WTC11 (cell line): ENCODE measurements at regions not wholly inside any gene's neighbourhood (a gene's known extent, or its start where the extent isn't known, plus 50 kb on each side); places are given as distances from the start of the nearest gene placed in this dataset.

ENCODE experiments used
- ATAC-seq: fragments of 200-7000 bp; cut with Tn5 transposase; 2 replicates; pipeline ENCODE4 v1.10.0; 2021; ENCODE audit warnings: mild to moderate bottlenecking, moderate library complexity
- CTCF ChIA-PET: fragments of 300-600 bp; sonication (Branson Sonifier 250); formaldehyde crosslinking; loops from one replicate; lab custom pipeline; 2021; ENCODE audit warnings: antibody characterized with exemption; lab: Charles Lee
- POLR2A ChIA-PET: fragments of 350-600 bp; sonication (Branson Sonifier 250); formaldehyde crosslinking; loops from one replicate; lab custom pipeline; 2021; ENCODE audit warnings: antibody characterized with exemption; lab: Charles Lee
- DNase-seq: peaks from one replicate; pipeline ENCODE4 v3.0.0; 2021; ENCODE audit warnings: low spot score
- H3K27ac Mint-ChIP-seq: 2 replicates; pipeline ENCODE4 v1.8.0; 2021; ENCODE audit warnings: mixed read lengths
- H3K27me3 Mint-ChIP-seq: 2 replicates; pipeline ENCODE4 v1.8.0; 2021; ENCODE audit warnings: low read depth, mild to moderate bottlenecking, moderate library complexity, mixed read lengths
- H3K36me3 Mint-ChIP-seq: 2 replicates; pipeline ENCODE4 v1.8.0; 2021; ENCODE audit warnings: mixed read lengths
- H3K4me1 Mint-ChIP-seq: 2 replicates; pipeline ENCODE4 v1.8.0; 2022; ENCODE audit warnings: mixed read lengths
- H3K4me3 Mint-ChIP-seq: 2 replicates; pipeline ENCODE4 v1.8.0; 2021; ENCODE audit warnings: mild to moderate bottlenecking, moderate library complexity, mixed read lengths
- H3K9me3 Mint-ChIP-seq: 2 replicates; pipeline ENCODE4 v1.8.0; 2021; ENCODE audit warnings: mixed read lengths
- EMX1 ChIP-seq: fragments of 250-450 bp; sonication (Bioruptor Pico); IDR thresholded peaks from 2 replicates; pipeline ENCODE4 v1.8.0; 2021; ENCODE audit warnings: mild to moderate bottlenecking
- ERG ChIP-seq: fragments of 250-450 bp; sonication (Bioruptor Pico); IDR thresholded peaks from 2 replicates; pipeline ENCODE4 v1.8.0; 2021; ENCODE audit warnings: mild to moderate bottlenecking
- HMGA2 ChIP-seq: fragments of 250-450 bp; sonication (Bioruptor Pico); IDR thresholded peaks from 2 replicates; pipeline ENCODE4 v1.4.0; 2021; ENCODE audit warnings: mild to moderate bottlenecking, moderate library complexity
- IRF2 ChIP-seq: sonication (generic); formaldehyde crosslinking; IDR thresholded peaks from 2 replicates; pipeline ENCODE4 v1.8.0; 2022; ENCODE audit warnings: low read depth, missing genetic modification reagents, borderline replicate concordance
- JUN ChIP-seq: sonication (generic); formaldehyde crosslinking; IDR thresholded peaks from 2 replicates; pipeline ENCODE4 v1.8.0; 2023; ENCODE audit warnings: mild to moderate bottlenecking, missing genetic modification reagents
- NR1H2 ChIP-seq: sonication (generic); formaldehyde crosslinking; IDR thresholded peaks from 2 replicates; pipeline ENCODE4 v1.9.0; 2021; ENCODE audit warnings: mild to moderate bottlenecking, moderate library complexity, missing genetic modification reagents
- SMAD3 ChIP-seq: sonication (generic); formaldehyde crosslinking; IDR thresholded peaks from 2 replicates; pipeline ENCODE4 v1.8.0; 2022; ENCODE audit warnings: missing genetic modification reagents, mild to moderate bottlenecking, borderline replicate concordance
- SOX15 ChIP-seq: fragments of 250-450 bp; sonication (Bioruptor Pico); IDR thresholded peaks from 2 replicates; pipeline ENCODE4 v1.9.0; 2021; ENCODE audit warnings: mild to moderate bottlenecking
- TEAD4 ChIP-seq: sonication (generic); formaldehyde crosslinking; IDR thresholded peaks from 2 replicates; pipeline ENCODE4 v1.8.0; 2022; ENCODE audit warnings: mild to moderate bottlenecking, missing genetic modification reagents
- USF1 ChIP-seq: sonication (generic); formaldehyde crosslinking; IDR thresholded peaks from 2 replicates; pipeline ENCODE4 v1.8.0; 2022; ENCODE audit warnings: mild to moderate bottlenecking, missing genetic modification reagents
- ZNF138 ChIP-seq: sonication (generic); formaldehyde crosslinking; conservative IDR thresholded peaks from 2 replicates; pipeline ENCODE4 v1.8.1; 2022; ENCODE audit warnings: mild to moderate bottlenecking, moderate library complexity, missing genetic modification reagents
- ZNF232 ChIP-seq: sonication (generic); formaldehyde crosslinking; IDR thresholded peaks from 2 replicates; pipeline ENCODE4 v1.8.0; 2022; ENCODE audit warnings: mild to moderate bottlenecking, missing genetic modification reagents
- TF ChIP-seq, protein P1 (sequence below): fragments of 250-450 bp; sonication (Bioruptor Pico); IDR thresholded peaks from 2 replicates; pipeline ENCODE4 v1.9.0; 2021; ENCODE audit warnings: mild to moderate bottlenecking
- TF ChIP-seq, protein P2 (sequence below): sonication (generic); formaldehyde crosslinking; IDR thresholded peaks from 2 replicates; pipeline ENCODE4 v1.8.0; 2023; ENCODE audit warnings: missing genetic modification reagents, mild to moderate bottlenecking, borderline replicate concordance
- TF ChIP-seq, protein P3 (sequence below): sonication (generic); formaldehyde crosslinking; IDR thresholded peaks from 2 replicates; pipeline ENCODE4 v1.8.0; 2023; ENCODE audit warnings: missing genetic modification reagents
- TF ChIP-seq, protein P4 (sequence below): sonication (generic); formaldehyde crosslinking; IDR thresholded peaks from 2 replicates; pipeline ENCODE4 v1.8.1; 2022; ENCODE audit warnings: mild to moderate bottlenecking, moderate library complexity, missing genetic modification reagents

- TF ChIP-seq SOX15 (CRISPR knock-in tag) (no peak), ERG (no peak), EMX1 (CRISPR knock-in tag) (no peak), SMAD3 (CRISPR knock-in tag) (no peak), NR1H2 (CRISPR knock-in tag) (no peak), USF1 (CRISPR knock-in tag) (no peak), TEAD4 (CRISPR knock-in tag) (no peak), HMGA2 (no peak), ZNF138 (no peak), JUN (CRISPR knock-in tag) (no peak), ZNF232 (CRISPR knock-in tag) (no peak)
- TF ChIP-seq, protein P1, sequence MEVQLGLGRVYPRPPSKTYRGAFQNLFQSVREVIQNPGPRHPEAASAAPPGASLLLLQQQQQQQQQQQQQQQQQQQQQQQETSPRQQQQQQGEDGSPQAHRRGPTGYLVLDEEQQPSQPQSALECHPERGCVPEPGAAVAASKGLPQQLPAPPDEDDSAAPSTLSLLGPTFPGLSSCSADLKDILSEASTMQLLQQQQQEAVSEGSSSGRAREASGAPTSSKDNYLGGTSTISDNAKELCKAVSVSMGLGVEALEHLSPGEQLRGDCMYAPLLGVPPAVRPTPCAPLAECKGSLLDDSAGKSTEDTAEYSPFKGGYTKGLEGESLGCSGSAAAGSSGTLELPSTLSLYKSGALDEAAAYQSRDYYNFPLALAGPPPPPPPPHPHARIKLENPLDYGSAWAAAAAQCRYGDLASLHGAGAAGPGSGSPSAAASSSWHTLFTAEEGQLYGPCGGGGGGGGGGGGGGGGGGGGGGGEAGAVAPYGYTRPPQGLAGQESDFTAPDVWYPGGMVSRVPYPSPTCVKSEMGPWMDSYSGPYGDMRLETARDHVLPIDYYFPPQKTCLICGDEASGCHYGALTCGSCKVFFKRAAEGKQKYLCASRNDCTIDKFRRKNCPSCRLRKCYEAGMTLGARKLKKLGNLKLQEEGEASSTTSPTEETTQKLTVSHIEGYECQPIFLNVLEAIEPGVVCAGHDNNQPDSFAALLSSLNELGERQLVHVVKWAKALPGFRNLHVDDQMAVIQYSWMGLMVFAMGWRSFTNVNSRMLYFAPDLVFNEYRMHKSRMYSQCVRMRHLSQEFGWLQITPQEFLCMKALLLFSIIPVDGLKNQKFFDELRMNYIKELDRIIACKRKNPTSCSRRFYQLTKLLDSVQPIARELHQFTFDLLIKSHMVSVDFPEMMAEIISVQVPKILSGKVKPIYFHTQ (CRISPR knock-in tag): no peak
- TF ChIP-seq, protein P2, sequence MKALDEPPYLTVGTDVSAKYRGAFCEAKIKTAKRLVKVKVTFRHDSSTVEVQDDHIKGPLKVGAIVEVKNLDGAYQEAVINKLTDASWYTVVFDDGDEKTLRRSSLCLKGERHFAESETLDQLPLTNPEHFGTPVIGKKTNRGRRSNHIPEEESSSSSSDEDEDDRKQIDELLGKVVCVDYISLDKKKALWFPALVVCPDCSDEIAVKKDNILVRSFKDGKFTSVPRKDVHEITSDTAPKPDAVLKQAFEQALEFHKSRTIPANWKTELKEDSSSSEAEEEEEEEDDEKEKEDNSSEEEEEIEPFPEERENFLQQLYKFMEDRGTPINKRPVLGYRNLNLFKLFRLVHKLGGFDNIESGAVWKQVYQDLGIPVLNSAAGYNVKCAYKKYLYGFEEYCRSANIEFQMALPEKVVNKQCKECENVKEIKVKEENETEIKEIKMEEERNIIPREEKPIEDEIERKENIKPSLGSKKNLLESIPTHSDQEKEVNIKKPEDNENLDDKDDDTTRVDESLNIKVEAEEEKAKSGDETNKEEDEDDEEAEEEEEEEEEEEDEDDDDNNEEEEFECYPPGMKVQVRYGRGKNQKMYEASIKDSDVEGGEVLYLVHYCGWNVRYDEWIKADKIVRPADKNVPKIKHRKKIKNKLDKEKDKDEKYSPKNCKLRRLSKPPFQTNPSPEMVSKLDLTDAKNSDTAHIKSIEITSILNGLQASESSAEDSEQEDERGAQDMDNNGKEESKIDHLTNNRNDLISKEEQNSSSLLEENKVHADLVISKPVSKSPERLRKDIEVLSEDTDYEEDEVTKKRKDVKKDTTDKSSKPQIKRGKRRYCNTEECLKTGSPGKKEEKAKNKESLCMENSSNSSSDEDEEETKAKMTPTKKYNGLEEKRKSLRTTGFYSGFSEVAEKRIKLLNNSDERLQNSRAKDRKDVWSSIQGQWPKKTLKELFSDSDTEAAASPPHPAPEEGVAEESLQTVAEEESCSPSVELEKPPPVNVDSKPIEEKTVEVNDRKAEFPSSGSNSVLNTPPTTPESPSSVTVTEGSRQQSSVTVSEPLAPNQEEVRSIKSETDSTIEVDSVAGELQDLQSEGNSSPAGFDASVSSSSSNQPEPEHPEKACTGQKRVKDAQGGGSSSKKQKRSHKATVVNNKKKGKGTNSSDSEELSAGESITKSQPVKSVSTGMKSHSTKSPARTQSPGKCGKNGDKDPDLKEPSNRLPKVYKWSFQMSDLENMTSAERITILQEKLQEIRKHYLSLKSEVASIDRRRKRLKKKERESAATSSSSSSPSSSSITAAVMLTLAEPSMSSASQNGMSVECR (CRISPR knock-in tag): no peak
- TF ChIP-seq, protein P3, sequence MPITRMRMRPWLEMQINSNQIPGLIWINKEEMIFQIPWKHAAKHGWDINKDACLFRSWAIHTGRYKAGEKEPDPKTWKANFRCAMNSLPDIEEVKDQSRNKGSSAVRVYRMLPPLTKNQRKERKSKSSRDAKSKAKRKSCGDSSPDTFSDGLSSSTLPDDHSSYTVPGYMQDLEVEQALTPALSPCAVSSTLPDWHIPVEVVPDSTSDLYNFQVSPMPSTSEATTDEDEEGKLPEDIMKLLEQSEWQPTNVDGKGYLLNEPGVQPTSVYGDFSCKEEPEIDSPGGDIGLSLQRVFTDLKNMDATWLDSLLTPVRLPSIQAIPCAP (CRISPR knock-in tag): no peak
- ChIA-PET POLR2A (no interaction called here), CTCF (no interaction called here)
- H3K27me3 Mint-ChIP-seq: no peaks in the 10 kb centered on the region
- no peak overlapping the region for H3K4me3 Mint-ChIP-seq
- H3K9me3 Mint-ChIP-seq: no peaks in the 10 kb centered on the region
- no peak for ATAC-seq
- H3K27ac Mint-ChIP-seq: no peak overlapping the region
- DNase-seq: no peak
- H3K36me3 Mint-ChIP-seq: no peaks in the 10 kb centered on the region
- H3K4me1 Mint-ChIP-seq: no peaks in the 10 kb centered on the region
Measured at GRCh38 chr2:56576001-56576400, 392.2 kb downstream of the CCDC85A start.

DNA sequence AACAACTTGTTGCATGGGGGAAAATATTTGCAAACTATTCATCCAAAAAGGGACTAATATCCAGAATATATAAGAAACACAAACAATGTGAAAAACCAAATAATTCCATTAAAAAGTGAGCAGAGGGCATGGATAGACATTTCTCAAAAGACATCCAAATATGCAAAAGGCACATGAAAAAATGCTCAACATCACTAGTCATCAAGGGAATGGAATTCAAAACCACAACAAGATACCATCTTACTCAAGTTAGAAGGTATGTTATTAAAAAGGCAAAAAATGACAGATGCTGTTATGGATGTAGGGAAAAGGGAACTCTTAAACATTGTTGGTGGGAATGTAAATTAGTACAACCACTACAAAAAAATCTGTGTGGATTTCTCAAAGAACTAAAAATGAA is 396.5 kb downstream of the CCDC85A start:
- Mint-ChIP-seq H3K9me3 (no peaks in the 10 kb centered on the region), H3K27ac (no peak overlapping the region), H3K36me3 (no peaks in the 10 kb centered on the region), H3K27me3 (no peaks in the 10 kb centered on the region), H3K4me3 (no peak overlapping the region), H3K4me1 (no peaks in the 10 kb centered on the region)
- ChIA-PET POLR2A (no interaction called here), CTCF (no interaction called here)
- TF ChIP-seq, protein P4, sequence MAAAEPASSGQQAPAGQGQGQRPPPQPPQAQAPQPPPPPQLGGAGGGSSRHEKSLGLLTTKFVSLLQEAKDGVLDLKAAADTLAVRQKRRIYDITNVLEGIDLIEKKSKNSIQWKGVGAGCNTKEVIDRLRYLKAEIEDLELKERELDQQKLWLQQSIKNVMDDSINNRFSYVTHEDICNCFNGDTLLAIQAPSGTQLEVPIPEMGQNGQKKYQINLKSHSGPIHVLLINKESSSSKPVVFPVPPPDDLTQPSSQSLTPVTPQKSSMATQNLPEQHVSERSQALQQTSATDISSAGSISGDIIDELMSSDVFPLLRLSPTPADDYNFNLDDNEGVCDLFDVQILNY: no peak
- TF ChIP-seq HMGA2 (no peak), IRF2 (CRISPR knock-in tag) (no peak)
- ATAC-seq (no peak), DNase-seq (no peak)
